Skeletal muscle tissue (tissue), 3 donors: ENCODE measurements at regions not wholly inside any gene's neighbourhood (a gene's known extent, or its start where the extent isn't known, plus 50 kb on each side); places are given as distances from the start of the nearest gene placed in this dataset.
"Not testable (repeated sequence)": the region's sequence is repeated elsewhere in the genome, so short reads cannot be mapped to it uniquely, and the experiment has no call there.

Experiments used
- H3K27ac ChIP-seq: one replicate; pipeline ENCODE4 v1.7.0; 2013; ENCODE audit warnings: mild to moderate bottlenecking, low read depth, low read length, inconsistent platforms
- H3K27me3 ChIP-seq, 3 donors: one replicate each; pipeline ENCODE4 v1.7.0; 2013; ENCODE audit warnings: low read length in 3 of 3; ENCODE audit not compliant: control insufficient read depth in 3 of 3, insufficient read depth in 3 of 3
- H3K36me3 ChIP-seq, 3 donors: one replicate each; pipeline ENCODE4 v1.7.0; 2013; ENCODE audit warnings: low read length in 3 of 3; ENCODE audit not compliant: control insufficient read depth in 3 of 3, insufficient read depth in 3 of 3
- H3K4me1 ChIP-seq, 3 donors: one replicate each; pipeline ENCODE4 v1.7.0; 2013; ENCODE audit warnings: low read length in 3 of 3, mild to moderate bottlenecking in 3 of 3; ENCODE audit not compliant: control insufficient read depth in 3 of 3, insufficient read depth in 3 of 3
- H3K4me3 ChIP-seq, 3 donors: one replicate each; pipeline ENCODE4 v1.7.0; 2013; ENCODE audit warnings: low read length in 3 of 3
- H3K9ac ChIP-seq, 3 donors: one replicate each; pipeline ENCODE4 v1.7.0; 2013; ENCODE audit warnings: low read length in 3 of 3, mild to moderate bottlenecking in 3 of 3, moderate library complexity in 2 of 3, low read depth in 1 of 3
- H3K9me3 ChIP-seq, 3 donors: one replicate each; pipeline ENCODE4 v1.7.0; 2013; ENCODE audit warnings: low read length in 3 of 3; ENCODE audit not compliant: control insufficient read depth in 3 of 3
- donor health status: Osteomylitis.

GRCh38 chr2:16391986-16392385 is 273.6 kb downstream of the CYRIA start:
- no peaks in the 10 kb centered on the region for H3K27me3 ChIP-seq
- no peaks in the 10 kb centered on the region for H3K9me3 ChIP-seq

GRCh38 chr2:16390561-16390960 is 275.1 kb downstream of the CYRIA start:
- Histone ChIP-seq H3K27ac (no peak overlapping the region), H3K9me3 (no peaks in the 10 kb centered on the region), H3K27me3 (no peaks in the 10 kb centered on the region), H3K4me1 (peaks cover 0 to 13% (median 4%) of the 10 kb centered on the region in 3 donors), H3K4me3 (no peak overlapping the region), H3K36me3 (no peaks in the 10 kb centered on the region), H3K9ac (no peak overlapping the region)

More at GRCh38 chr2:16391986-16392385, 273.6 kb downstream of the CYRIA start:
- Histone ChIP-seq H3K36me3 (no peaks in the 10 kb centered on the region), H3K27ac (no peak overlapping the region), H3K4me1 (peaks cover 0 to 12% (median 4%) of the 10 kb centered on the region in 3 donors), H3K9ac (no peak overlapping the region), H3K4me3 (no peak overlapping the region)

GRCh38 chr2:16389611-16390010 is 276.0 kb downstream of the CYRIA start:
- Histone ChIP-seq H3K36me3 (no peaks in the 10 kb centered on the region), H3K9ac (no peak overlapping the region), H3K4me3 (no peak overlapping the region), H3K9me3 (no peaks in the 10 kb centered on the region), H3K27me3 (no peaks in the 10 kb centered on the region), H3K4me1 (peaks cover 0 to 13% (median 2%) of the 10 kb centered on the region in 3 donors), H3K27ac (no peak overlapping the region)

- not testable (repeated sequence) for H3K27me3 ChIP-seq, H3K36me3 ChIP-seq, H3K27ac ChIP-seq, H3K4me3 ChIP-seq, H3K9ac ChIP-seq, H3K4me1 ChIP-seq, H3K9me3 ChIP-seq
Observed at GRCh38 chr2:16388199-16388830, 277.3 kb downstream of the CYRIA start.

- Histone ChIP-seq H3K4me3 (no peak overlapping the region), H3K9me3 (no peaks in the 10 kb centered on the region), H3K4me1 (peaks cover 0 to 2% (median 0%) of the 10 kb centered on the region in 3 donors), H3K27me3 (no peaks in the 10 kb centered on the region), H3K36me3 (no peaks in the 10 kb centered on the region), H3K9ac (no peak overlapping the region), H3K27ac (no peak overlapping the region)
Observed at GRCh38 chr2:16387461-16387984, 278.1 kb downstream of the CYRIA start.

- H3K4me3 ChIP-seq: no peak overlapping the region
- no peaks in the 10 kb centered on the region for H3K36me3 ChIP-seq
- H3K27ac ChIP-seq: no peak overlapping the region
- no peaks in the 10 kb centered on the region for H3K9me3 ChIP-seq
- no peaks in the 10 kb centered on the region for H3K27me3 ChIP-seq
- H3K9ac ChIP-seq: no peak overlapping the region
- H3K4me1 ChIP-seq: peaks cover 0 to 2% (median 0%) of the 10 kb centered on the region in 3 donors
Observed at GRCh38 chr2:16386431-16386830, 279.2 kb downstream of the CYRIA start.

- no peak overlapping the region for H3K9ac ChIP-seq
- H3K27me3 ChIP-seq: no peaks in the 10 kb centered on the region
- no peaks in the 10 kb centered on the region for H3K36me3 ChIP-seq
- H3K4me1 ChIP-seq: peaks cover 0 to 2% (median 0%) of the 10 kb centered on the region in 3 donors
- no peak overlapping the region for H3K4me3 ChIP-seq
- no peak overlapping the region for H3K27ac ChIP-seq
- no peaks in the 10 kb centered on the region for H3K9me3 ChIP-seq
Observed at GRCh38 chr2:16386031-16386430, 279.6 kb downstream of the CYRIA start.

- H3K27me3 ChIP-seq: no peaks in the 10 kb centered on the region
- no peak overlapping the region for H3K4me3 ChIP-seq
- H3K27ac ChIP-seq: no peak overlapping the region
- H3K4me1 ChIP-seq: peaks cover 0 to 2% (median 0%) of the 10 kb centered on the region in 3 donors
- no peak overlapping the region for H3K9ac ChIP-seq
- no peaks in the 10 kb centered on the region for H3K36me3 ChIP-seq
- no peaks in the 10 kb centered on the region for H3K9me3 ChIP-seq
Observed at GRCh38 chr2:16385341-16385740, 280.3 kb downstream of the CYRIA start.

GRCh38 chr2:16383411-16383810 is 282.2 kb downstream of the CYRIA start:
- no peaks in the 10 kb centered on the region for H3K9me3 ChIP-seq
- H3K4me3 ChIP-seq: no peak overlapping the region
- no peaks in the 10 kb centered on the region for H3K36me3 ChIP-seq
- H3K9ac ChIP-seq: no peak overlapping the region
- no peaks in the 10 kb centered on the region for H3K27me3 ChIP-seq
- peaks cover 0 to 2% (median 0%) of the 10 kb centered on the region in 3 donors for H3K4me1 ChIP-seq
- H3K27ac ChIP-seq: no peak overlapping the region

- Histone ChIP-seq H3K36me3 (no peaks in the 10 kb centered on the region), H3K9me3 (no peaks in the 10 kb centered on the region), H3K9ac (no peak overlapping the region), H3K27ac (no peak overlapping the region), H3K4me3 (no peak overlapping the region), H3K27me3 (no peaks in the 10 kb centered on the region), H3K4me1 (peaks cover 0 to 2% (median 0%) of the 10 kb centered on the region in 3 donors)
Observed at GRCh38 chr2:16382451-16382850, 283.2 kb downstream of the CYRIA start.
